ENCODE measurements at regions not wholly inside any gene's neighbourhood (a gene's known extent, or its start where the extent isn't known, plus 50 kb on each side); places are given as distances from the start of the nearest gene placed in this dataset.

DNA sequence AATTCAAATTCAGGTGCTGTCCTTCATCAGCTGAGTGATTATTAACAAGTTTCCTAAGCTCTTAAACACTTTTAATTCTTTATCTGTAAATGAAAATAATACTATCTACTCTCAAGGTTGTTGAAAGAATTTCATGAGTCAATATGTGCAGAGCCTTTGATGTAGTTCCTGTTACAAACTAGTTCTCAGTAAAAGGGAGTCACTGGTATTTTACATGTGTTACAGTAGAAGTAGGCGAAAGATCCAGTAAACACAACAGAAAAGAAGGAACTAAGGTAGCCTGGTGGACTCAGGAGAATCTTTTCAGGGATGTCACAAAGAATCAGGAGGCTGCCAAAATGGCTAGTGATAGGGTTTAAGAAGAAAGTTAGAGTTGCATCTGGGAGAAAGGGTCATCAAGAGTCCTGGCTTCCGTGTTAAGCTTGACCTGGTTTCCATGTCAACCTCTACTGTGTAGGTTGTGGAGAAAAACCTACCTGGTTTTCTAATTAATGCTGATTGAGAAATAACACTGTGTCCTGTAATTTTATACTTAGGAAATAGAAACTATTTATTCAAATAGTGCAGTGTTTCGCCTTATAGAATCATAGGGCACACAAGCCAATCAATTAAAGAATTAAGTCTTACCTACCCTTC is 58.3 kb upstream of the TRIB2 start:
- DNase-seq, result no peak

DNA sequence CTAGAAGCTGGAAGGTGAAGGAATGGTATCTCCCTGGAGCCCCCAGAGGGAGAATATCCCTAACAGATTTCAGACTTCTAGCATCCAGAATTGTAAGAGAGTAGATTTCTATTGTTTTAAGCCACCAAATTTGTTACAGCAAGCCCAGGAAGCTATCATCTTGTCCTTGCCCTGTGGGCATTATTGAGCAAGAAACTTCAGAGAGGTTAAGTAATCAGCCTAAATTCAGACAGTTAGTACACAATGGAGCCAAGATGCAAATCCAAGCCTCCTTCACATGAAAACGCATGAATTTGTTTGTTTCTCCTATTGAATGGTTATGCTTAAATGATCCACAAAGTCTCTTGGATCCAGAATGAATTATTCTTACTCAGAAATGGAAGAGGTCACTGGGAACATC is 55.2 kb upstream of the TRIB2 start:
- DNase-seq, result no peak

DNA sequence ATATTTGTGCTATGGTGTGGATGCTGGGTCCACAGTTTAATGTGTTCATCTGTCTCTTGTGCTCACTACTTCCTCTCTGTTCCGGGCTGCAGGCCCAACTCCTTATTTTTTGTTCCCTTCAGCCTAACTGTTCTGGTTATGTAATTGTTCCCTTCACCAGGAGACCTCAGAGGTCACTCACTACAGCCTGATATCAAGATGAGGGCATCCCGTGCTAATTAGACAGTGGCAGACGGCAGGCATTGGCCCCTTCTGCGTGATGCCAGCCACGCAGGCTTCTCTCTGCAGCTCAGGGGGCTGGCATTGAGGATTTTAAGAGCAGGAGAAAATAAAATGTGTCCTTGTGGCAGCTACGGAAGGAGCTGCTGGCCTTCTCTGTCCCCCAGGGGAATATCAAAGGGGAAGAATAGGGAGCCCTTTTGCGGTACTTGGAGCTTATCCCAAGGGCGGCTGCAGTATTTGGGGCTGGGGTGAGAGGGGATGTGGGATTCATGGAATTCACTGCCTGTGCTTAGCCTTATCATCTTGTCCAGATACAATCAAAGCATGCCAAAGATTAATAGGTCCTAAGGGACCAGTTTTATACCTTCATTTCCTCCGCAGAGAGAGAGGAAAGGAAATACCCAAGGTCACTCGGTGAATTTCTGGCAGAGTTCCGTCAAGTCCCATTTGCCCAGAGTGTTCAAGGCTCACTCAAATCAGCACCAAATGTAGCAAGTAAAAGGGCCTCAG is 53.3 kb upstream of the TRIB2 start:
- no peak for DNase-seq

GRCh38 chr2:12665334-12665733 is 51.4 kb upstream of the TRIB2 start:
- DNase-seq, result peak; percentile 28

GRCh38 chr2:12666445-12666844 is 50.3 kb upstream of the TRIB2 start:
- DNase-seq, result no peak

Measured in femur (tissue), 1 donor.